ENCODE measurements at regions not wholly inside any gene's neighbourhood (a gene's known extent, or its start where the extent isn't known, plus 50 kb on each side); places are given as distances from the start of the nearest gene placed in this dataset.
A peak's percentile ranks its signal among the peaks of the same experiment; 100 is the strongest.

- TF ChIP-seq MYC (IDR thresholded peaks at IDR 0.05; ENCODE audit: low read depth, low read length) (no peak), CTCF (IDR thresholded peaks at IDR 0.05; ENCODE audit: low read depth, low read length) (peak; percentile 19)
- H3K4me3 ChIP-seq (ENCODE audit: low read depth, low read length): no peak overlapping the region
- peak; percentile 58 for DNase-seq (ENCODE audit: low read depth)
Measured at GRCh38 chr6:80742481-80742880, 636.0 kb downstream of the BCKDHB start.

GRCh38 chr6:80733641-80734040 lies 627.2 kb downstream of the BCKDHB start:
- TF ChIP-seq POLR2A (IDR thresholded peaks at IDR 0.05; ENCODE audit: extremely low read depth, insufficient read length) (no peak), MAX (IDR thresholded peaks at IDR 0.05; ENCODE audit: low read depth, low read length) (no peak), MYC (IDR thresholded peaks at IDR 0.05; ENCODE audit: low read depth, low read length) (no peak)
- no peak for DNase-seq (ENCODE audit: low read depth)
- no peak overlapping the region for H3K4me3 ChIP-seq (ENCODE audit: low read depth, low read length)

GRCh38 chr6:80728830-80729229 lies 622.4 kb downstream of the BCKDHB start:
- TF ChIP-seq MYC (IDR thresholded peaks at IDR 0.05; ENCODE audit: low read depth, low read length): no peak
- TF ChIP-seq MAX (IDR thresholded peaks at IDR 0.05; ENCODE audit: low read depth, low read length): no peak
- no peak for TF ChIP-seq POLR2A (IDR thresholded peaks at IDR 0.05; ENCODE audit: extremely low read depth, insufficient read length)
- no peak for TF ChIP-seq CTCF (IDR thresholded peaks at IDR 0.05; ENCODE audit: low read depth, low read length)
- no peak for DNase-seq (ENCODE audit: low read depth)
- H3K4me3 ChIP-seq (ENCODE audit: low read depth, low read length): no peak overlapping the region

- TF ChIP-seq POLR2A (IDR thresholded peaks at IDR 0.05; ENCODE audit: extremely low read depth, insufficient read length) (no peak), MYC (IDR thresholded peaks at IDR 0.05; ENCODE audit: low read depth, low read length) (no peak), CTCF (IDR thresholded peaks at IDR 0.05; ENCODE audit: low read depth, low read length) (no peak), MAX (IDR thresholded peaks at IDR 0.05; ENCODE audit: low read depth, low read length) (no peak)
- H3K4me3 ChIP-seq (ENCODE audit: low read depth, low read length): no peak overlapping the region
- DNase-seq (ENCODE audit: low read depth): no peak
Measured at GRCh38 chr6:80728101-80728750, 621.8 kb downstream of the BCKDHB start.

GRCh38 chr6:80725156-80725930 lies 618.9 kb downstream of the BCKDHB start:
- H3K4me3 ChIP-seq (ENCODE audit: low read depth, low read length): no peak overlapping the region
- no peak for DNase-seq (ENCODE audit: low read depth)

More at GRCh38 chr6:80725156-80725930, 618.9 kb downstream of the BCKDHB start:
- TF ChIP-seq MAX (IDR thresholded peaks at IDR 0.05; ENCODE audit: low read depth, low read length) (no peak), POLR2A (IDR thresholded peaks at IDR 0.05; ENCODE audit: extremely low read depth, insufficient read length) (no peak), CTCF (IDR thresholded peaks at IDR 0.05; ENCODE audit: low read depth, low read length) (no peak), MYC (IDR thresholded peaks at IDR 0.05; ENCODE audit: low read depth, low read length) (no peak)

Measured in NB4 (cell line).